ENCODE measurements at regions not wholly inside any gene's neighbourhood (a gene's known extent, or its start where the extent isn't known, plus 50 kb on each side); places are given as distances from the start of the nearest gene placed in this dataset.

DNA sequence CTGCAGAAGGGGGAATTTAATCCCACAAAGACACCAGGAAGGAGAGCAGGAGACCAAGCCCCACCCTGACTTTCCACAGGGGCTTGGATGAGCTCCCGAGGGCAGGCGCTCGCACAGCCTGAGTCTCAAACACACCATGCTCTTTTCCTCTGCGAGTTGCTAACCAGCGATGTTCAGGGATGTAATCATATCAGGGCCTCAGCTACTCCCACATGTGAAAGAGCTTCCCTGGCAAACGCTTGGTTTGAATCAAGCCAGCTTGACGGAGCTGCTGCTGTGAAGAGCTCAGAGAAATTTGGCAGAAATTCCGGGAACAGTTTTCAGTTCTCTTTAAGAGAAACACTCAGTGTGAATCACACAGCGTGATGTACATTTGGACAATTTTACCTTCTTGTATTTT is 385.8 kb downstream of the GALR1 start:
- TF ChIP-seq CTCF (IDR thresholded peaks at IDR 0.05) (no peak), POLR2A (IDR thresholded peaks at IDR 0.05) (no peak)
